Prostate gland (tissue), 2 donors: ENCODE measurements at regions not wholly inside any gene's neighbourhood (a gene's known extent, or its start where the extent isn't known, plus 50 kb on each side); places are given as distances from the start of the nearest gene placed in this dataset.

ENCODE experiments used
- CTCF ChIP-seq, 4 experiments: fragments of 200-600 bp in 2 of 4; fragments of 450-650 bp in 2 of 4; sonication (generic) in 2 of 4; IDR thresholded peaks; 1 replicate in 3 of 4; 2 replicates in 1 of 4; pipeline ENCODE4 v1.5.1; 2016 to 2019; ENCODE audit warnings: antibody characterized with exemption in 4 of 4, mild to moderate bottlenecking in 2 of 4, moderate library complexity in 2 of 4
- POLR2A ChIP-seq: fragments of 450-650 bp; IDR thresholded peaks from one replicate; pipeline ENCODE4 v1.6.1; 2016; ENCODE audit warnings: antibody characterized with exemption, mild to moderate bottlenecking
- POLR2AphosphoS5 ChIP-seq: sonication (generic); formaldehyde crosslinking; IDR thresholded peaks from one replicate; pipeline ENCODE4 v1.6.1; 2017; ENCODE audit warnings: antibody characterized with exemption

- TF ChIP-seq POLR2A (no peak), CTCF (IDR thresholded peaks at IDR 0.05) (no peak), POLR2AphosphoS5 (no peak)
These were observed 83.0 kb downstream of the HIF1AN start for GRCh38 chr10:100618632-100619255.
